NCI-H69 (cell line): ENCODE measurements at regions not wholly inside any gene's neighbourhood (a gene's known extent, or its start where the extent isn't known, plus 50 kb on each side); places are given as distances from the start of the nearest gene placed in this dataset.

Experiments
- DNase-seq: peaks from one replicate; lab custom pipeline; 2025; lab: John Stamatoyannopoulos, UW

- no peak for DNase-seq
Measured at GRCh38 chr16:9302072-9302471, 210.6 kb downstream of the HAPSTR1 start.

GRCh38 chr16:9306753-9307152, 215.3 kb downstream of the HAPSTR1 start:
- DNase-seq: no peak

- peak; percentile 26 for DNase-seq
Measured at GRCh38 chr16:9307446-9307845, 216.0 kb downstream of the HAPSTR1 start.

GRCh38 chr16:9308356-9308801, 216.9 kb downstream of the HAPSTR1 start:
- no peak for DNase-seq

- DNase-seq: no peak
Measured at GRCh38 chr16:9308850-9309249, 217.4 kb downstream of the HAPSTR1 start.

- no peak for DNase-seq
Measured at GRCh38 chr16:9309844-9310243, 218.4 kb downstream of the HAPSTR1 start.

- DNase-seq: peak; percentile 2
Measured at GRCh38 chr16:9311303-9311954, 220.0 kb downstream of the HAPSTR1 start.

- DNase-seq: no peak
Measured at GRCh38 chr16:9316008-9316407, 224.6 kb downstream of the HAPSTR1 start.

GRCh38 chr16:9316615-9317014, 225.2 kb downstream of the HAPSTR1 start:
- DNase-seq: no peak

- no peak for DNase-seq
Measured at GRCh38 chr16:9318764-9319163, 227.3 kb downstream of the HAPSTR1 start.

GRCh38 chr16:9322769-9323168, 231.3 kb downstream of the HAPSTR1 start:
- DNase-seq: no peak

GRCh38 chr16:9323170-9323569, 231.7 kb downstream of the HAPSTR1 start:
- DNase-seq: no peak

- peak; percentile 4 for DNase-seq
Measured at GRCh38 chr16:9327253-9327652, 235.8 kb downstream of the HAPSTR1 start.

GRCh38 chr16:9328411-9328810, 237.0 kb downstream of the HAPSTR1 start:
- no peak for DNase-seq

- DNase-seq: no peak
Measured at GRCh38 chr16:9330095-9330494, 238.7 kb downstream of the HAPSTR1 start.

- no peak for DNase-seq
Measured at GRCh38 chr16:9331503-9331902, 240.1 kb downstream of the HAPSTR1 start.

- DNase-seq: no peak
Measured at GRCh38 chr16:9332574-9333148, 241.2 kb downstream of the HAPSTR1 start.

GRCh38 chr16:9333469-9333868, 242.0 kb downstream of the HAPSTR1 start:
- no peak for DNase-seq

GRCh38 chr16:9334103-9334502, 242.7 kb downstream of the HAPSTR1 start:
- no peak for DNase-seq

- no peak for DNase-seq
Measured at GRCh38 chr16:9337308-9338032, 246.0 kb downstream of the HAPSTR1 start.

- no peak for DNase-seq
Measured at GRCh38 chr16:9338068-9338467, 246.6 kb downstream of the HAPSTR1 start.

- no peak for DNase-seq
Measured at GRCh38 chr16:9338510-9338909, 247.1 kb downstream of the HAPSTR1 start.

GRCh38 chr16:9340526-9341256, 249.2 kb downstream of the HAPSTR1 start:
- no peak for DNase-seq
